ENCODE measurements at regions not wholly inside any gene's neighbourhood (a gene's known extent, or its start where the extent isn't known, plus 50 kb on each side); places are given as distances from the start of the nearest gene placed in this dataset.

- DNase-seq (ENCODE audit: low read depth in 2 of 2), result no peak
Observed at GRCh38 chr1:185501099-185501498, 184.1 kb upstream of the IVNS1ABP start.

GRCh38 chr1:185500001-185500626, 183.1 kb upstream of the IVNS1ABP start:
- no peak for DNase-seq (ENCODE audit: low read depth in 2 of 2)

- no peak for DNase-seq (ENCODE audit: low read depth in 2 of 2)
Observed at GRCh38 chr1:185498207-185498606, 181.2 kb upstream of the IVNS1ABP start.

- DNase-seq (ENCODE audit: low read depth in 2 of 2), result no peak
Observed at GRCh38 chr1:185497177-185497576, 180.1 kb upstream of the IVNS1ABP start.

- DNase-seq (ENCODE audit: low read depth in 2 of 2), result no peak
Observed at GRCh38 chr1:185495898-185496297, 178.9 kb upstream of the IVNS1ABP start.

- DNase-seq (ENCODE audit: low read depth in 2 of 2), result no peak
Observed at GRCh38 chr1:185495007-185495406, 178.0 kb upstream of the IVNS1ABP start.

- DNase-seq (ENCODE audit: low read depth in 2 of 2), result no peak
Observed at GRCh38 chr1:185492089-185492825, 175.2 kb upstream of the IVNS1ABP start.

GRCh38 chr1:185491604-185492003, 174.6 kb upstream of the IVNS1ABP start:
- no peak for DNase-seq (ENCODE audit: low read depth in 2 of 2)

GRCh38 chr1:185490924-185491323, 173.9 kb upstream of the IVNS1ABP start:
- DNase-seq (ENCODE audit: low read depth in 2 of 2), result no peak

- no peak for DNase-seq (ENCODE audit: low read depth in 2 of 2)
Observed at GRCh38 chr1:185489406-185489805, 172.4 kb upstream of the IVNS1ABP start.

- no peak for DNase-seq (ENCODE audit: low read depth in 2 of 2)
Observed at GRCh38 chr1:185488808-185489207, 171.8 kb upstream of the IVNS1ABP start.

- no peak for DNase-seq (ENCODE audit: low read depth in 2 of 2)
Observed at GRCh38 chr1:185487936-185488335, 170.9 kb upstream of the IVNS1ABP start.

GRCh38 chr1:185487026-185487425, 170.0 kb upstream of the IVNS1ABP start:
- no peak for DNase-seq (ENCODE audit: low read depth in 2 of 2)

- DNase-seq (ENCODE audit: low read depth in 2 of 2), result no peak
Observed at GRCh38 chr1:185486346-185486745, 169.3 kb upstream of the IVNS1ABP start.

GRCh38 chr1:185483664-185484450, 166.8 kb upstream of the IVNS1ABP start:
- no peak for DNase-seq (ENCODE audit: low read depth in 2 of 2)

GRCh38 chr1:185483217-185483616, 166.2 kb upstream of the IVNS1ABP start:
- DNase-seq (ENCODE audit: low read depth in 2 of 2), result no peak

GRCh38 chr1:185480545-185480944, 163.5 kb upstream of the IVNS1ABP start:
- no peak for DNase-seq (ENCODE audit: low read depth in 2 of 2)

- DNase-seq (ENCODE audit: low read depth in 2 of 2), result no peak
Observed at GRCh38 chr1:185479796-185480195, 162.8 kb upstream of the IVNS1ABP start.

- no peak for DNase-seq (ENCODE audit: low read depth in 2 of 2)
Observed at GRCh38 chr1:185478877-185479276, 161.8 kb upstream of the IVNS1ABP start.

- DNase-seq (ENCODE audit: low read depth in 2 of 2), result no peak
Observed at GRCh38 chr1:185477638-185478580, 160.9 kb upstream of the IVNS1ABP start.

- no peak for DNase-seq (ENCODE audit: low read depth in 2 of 2)
Observed at GRCh38 chr1:185474440-185475149, 157.6 kb upstream of the IVNS1ABP start.

Measured in activated CD4-positive, alpha-beta T cell treated with anti-CD3 and anti-CD28 coated beads for 24 hours (primary cell).